ENCODE measurements at regions not wholly inside any gene's neighbourhood (a gene's known extent, or its start where the extent isn't known, plus 50 kb on each side); places are given as distances from the start of the nearest gene placed in this dataset.

DNA sequence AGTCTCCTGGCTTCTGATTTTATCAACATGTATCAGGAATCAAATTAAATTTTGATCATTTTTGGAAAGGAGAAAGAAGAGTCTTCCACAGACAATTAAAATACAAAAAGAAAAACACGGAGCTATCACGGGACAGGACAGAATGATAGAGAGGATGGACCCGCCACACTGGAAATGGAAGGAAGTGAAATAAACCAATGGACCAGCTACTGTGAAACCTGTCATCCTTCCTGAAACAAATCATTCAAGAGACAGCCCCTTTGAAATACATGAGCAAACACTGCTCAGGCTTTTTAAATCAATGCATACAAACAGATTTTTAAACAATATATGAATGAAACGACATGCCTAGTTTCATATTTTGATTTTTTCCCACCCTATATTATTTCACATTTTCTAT, 339.4 kb downstream of the ACTL7B start:
- Histone ChIP-seq H3K4me2 (ENCODE audit: insufficient read depth, insufficient read length, low read length) (no peak overlapping the region), H3K18ac (ENCODE audit: insufficient read length, low read depth, low read length) (no peak overlapping the region), H3K27ac (ENCODE audit: insufficient read length, low read depth, low read length) (no peak overlapping the region), H3K9ac (ENCODE audit: extremely low read depth, insufficient read length, low read length) (no peak overlapping the region), H4K20me1 (ENCODE audit: control insufficient read depth, insufficient read depth, insufficient read length) (no peaks in the 10 kb centered on the region), H3K56ac (ENCODE audit: insufficient read length, low read depth, low read length) (no peak overlapping the region), H3K79me1 (ENCODE audit: insufficient read depth, low read depth, low read length, poor library complexity, severe bottlenecking) (no peaks in the 10 kb centered on the region), H3K27me3 (ENCODE audit: insufficient read depth, low read length) (no peaks in the 10 kb centered on the region), H4K5ac (ENCODE audit: insufficient read length, low read depth, low read length) (no peak overlapping the region), H2AK5ac (ENCODE audit: insufficient read length, low read length) (no peak overlapping the region), H3K4ac (ENCODE audit: low read depth, low read length) (no peak overlapping the region), H3K23me2 (ENCODE audit: insufficient read length, low read depth, low read length, poor library complexity, severe bottlenecking) (no peaks in the 10 kb centered on the region), H3T11ph (ENCODE audit: low read length) (no peak overlapping the region), H2BK120ac (ENCODE audit: low read depth, low read length, poor library complexity, severe bottlenecking) (no peak overlapping the region), H2BK12ac (ENCODE audit: insufficient read length, low read depth, low read length) (no peak overlapping the region), H2BK20ac (ENCODE audit: low read depth, low read length, poor library complexity, severe bottlenecking) (no peak overlapping the region), H4K8ac (replicated peaks; ENCODE audit: insufficient read length, low read depth, low read length) (no peak overlapping the region), H4K91ac (ENCODE audit: insufficient read length, low read depth, low read length) (no peak overlapping the region), H2BK5ac (ENCODE audit: insufficient read length, low read length) (no peak overlapping the region), H3K23ac (ENCODE audit: insufficient read length, low read depth, low read length) (no peak overlapping the region), H3K79me2 (ENCODE audit: insufficient read depth, low read length) (no peaks in the 10 kb centered on the region), H3K14ac (ENCODE audit: insufficient read depth, low read length) (no peak overlapping the region), H2BK15ac (ENCODE audit: low read depth, low read length) (no peak overlapping the region), H3K9me3 (ENCODE audit: control insufficient read depth, low read depth, low read length) (no peaks in the 10 kb centered on the region), H3K4me1 (ENCODE audit: insufficient read depth, low read length) (no peaks in the 10 kb centered on the region), H2AFZ (ENCODE audit: low read length) (no peak overlapping the region)
- no peaks in the 10 kb centered on the region for H3K9me3 Mint-ChIP-seq
- no peak overlapping the region for H3K4me3 Mint-ChIP-seq
- no peaks in the 10 kb centered on the region for H3K36me3 Mint-ChIP-seq (ENCODE audit: insufficient read depth in 1 of 3, low read depth in 3 of 3)
- H3K4me1 Mint-ChIP-seq: peaks cover 0 to 8% of the 10 kb centered on the region in 2 experiments; a peak in 1 of 4 replicates
- no CpG with 5 or more reads among the region's 4 CpGs for WGBS (ENCODE audit: extremely low coverage, insufficient read length, low lambda C conversion rate)
- no peaks in the 10 kb centered on the region for H3K27me3 Mint-ChIP-seq (ENCODE audit: low read depth)
- TF ChIP-seq, protein P1, sequence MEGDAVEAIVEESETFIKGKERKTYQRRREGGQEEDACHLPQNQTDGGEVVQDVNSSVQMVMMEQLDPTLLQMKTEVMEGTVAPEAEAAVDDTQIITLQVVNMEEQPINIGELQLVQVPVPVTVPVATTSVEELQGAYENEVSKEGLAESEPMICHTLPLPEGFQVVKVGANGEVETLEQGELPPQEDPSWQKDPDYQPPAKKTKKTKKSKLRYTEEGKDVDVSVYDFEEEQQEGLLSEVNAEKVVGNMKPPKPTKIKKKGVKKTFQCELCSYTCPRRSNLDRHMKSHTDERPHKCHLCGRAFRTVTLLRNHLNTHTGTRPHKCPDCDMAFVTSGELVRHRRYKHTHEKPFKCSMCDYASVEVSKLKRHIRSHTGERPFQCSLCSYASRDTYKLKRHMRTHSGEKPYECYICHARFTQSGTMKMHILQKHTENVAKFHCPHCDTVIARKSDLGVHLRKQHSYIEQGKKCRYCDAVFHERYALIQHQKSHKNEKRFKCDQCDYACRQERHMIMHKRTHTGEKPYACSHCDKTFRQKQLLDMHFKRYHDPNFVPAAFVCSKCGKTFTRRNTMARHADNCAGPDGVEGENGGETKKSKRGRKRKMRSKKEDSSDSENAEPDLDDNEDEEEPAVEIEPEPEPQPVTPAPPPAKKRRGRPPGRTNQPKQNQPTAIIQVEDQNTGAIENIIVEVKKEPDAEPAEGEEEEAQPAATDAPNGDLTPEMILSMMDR (conservative IDR thresholded peaks at IDR 0.05): no peak
- no peak overlapping the region for H3K27ac Mint-ChIP-seq
- no peak for DNase-seq
